A673 (cell line): ENCODE measurements at regions not wholly inside any gene's neighbourhood (a gene's known extent, or its start where the extent isn't known, plus 50 kb on each side); places are given as distances from the start of the nearest gene placed in this dataset.

ENCODE experiments used
- EZH2 ChIP-seq: fragments of 200-600 bp; sonication (generic); IDR thresholded peaks from 2 replicates; pipeline ENCODE4 v1.6.1; 2017; ENCODE audit warnings: borderline replicate concordance, low read depth, mild to moderate bottlenecking, mixed read lengths, antibody characterized with exemption, low read length; ENCODE audit not compliant: poor library complexity, severe bottlenecking
- TF ChIP-seq, protein P1 (sequence below): fragments of 300-800, 200-600 bp; sonication (generic); conservative IDR thresholded peaks from 2 replicates; pipeline ENCODE4 v1.5.1; 2017; ENCODE audit warnings: low read depth, mild to moderate bottlenecking, antibody characterized with exemption, low read length, moderate library complexity, mixed read lengths

GRCh38 chr1:238652346-238652968 is 733.9 kb upstream of the CHRM3 start:
- TF ChIP-seq, protein P1, sequence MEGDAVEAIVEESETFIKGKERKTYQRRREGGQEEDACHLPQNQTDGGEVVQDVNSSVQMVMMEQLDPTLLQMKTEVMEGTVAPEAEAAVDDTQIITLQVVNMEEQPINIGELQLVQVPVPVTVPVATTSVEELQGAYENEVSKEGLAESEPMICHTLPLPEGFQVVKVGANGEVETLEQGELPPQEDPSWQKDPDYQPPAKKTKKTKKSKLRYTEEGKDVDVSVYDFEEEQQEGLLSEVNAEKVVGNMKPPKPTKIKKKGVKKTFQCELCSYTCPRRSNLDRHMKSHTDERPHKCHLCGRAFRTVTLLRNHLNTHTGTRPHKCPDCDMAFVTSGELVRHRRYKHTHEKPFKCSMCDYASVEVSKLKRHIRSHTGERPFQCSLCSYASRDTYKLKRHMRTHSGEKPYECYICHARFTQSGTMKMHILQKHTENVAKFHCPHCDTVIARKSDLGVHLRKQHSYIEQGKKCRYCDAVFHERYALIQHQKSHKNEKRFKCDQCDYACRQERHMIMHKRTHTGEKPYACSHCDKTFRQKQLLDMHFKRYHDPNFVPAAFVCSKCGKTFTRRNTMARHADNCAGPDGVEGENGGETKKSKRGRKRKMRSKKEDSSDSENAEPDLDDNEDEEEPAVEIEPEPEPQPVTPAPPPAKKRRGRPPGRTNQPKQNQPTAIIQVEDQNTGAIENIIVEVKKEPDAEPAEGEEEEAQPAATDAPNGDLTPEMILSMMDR = no peak
- no peak for TF ChIP-seq EZH2
